NCI-H510A (cell line): ENCODE measurements at regions not wholly inside any gene's neighbourhood (a gene's known extent, or its start where the extent isn't known, plus 50 kb on each side); places are given as distances from the start of the nearest gene placed in this dataset.
"Not testable (repeated sequence)": the region's sequence is repeated elsewhere in the genome, so short reads cannot be mapped to it uniquely, and the experiment has no call there.

Source experiments
- DNase-seq: peaks from one replicate; lab custom pipeline; 2025; lab: John Stamatoyannopoulos, UW

GRCh38 chr1:30151119-30151518 is 572.3 kb downstream of the MATN1 start:
- DNase-seq: no peak

DNA sequence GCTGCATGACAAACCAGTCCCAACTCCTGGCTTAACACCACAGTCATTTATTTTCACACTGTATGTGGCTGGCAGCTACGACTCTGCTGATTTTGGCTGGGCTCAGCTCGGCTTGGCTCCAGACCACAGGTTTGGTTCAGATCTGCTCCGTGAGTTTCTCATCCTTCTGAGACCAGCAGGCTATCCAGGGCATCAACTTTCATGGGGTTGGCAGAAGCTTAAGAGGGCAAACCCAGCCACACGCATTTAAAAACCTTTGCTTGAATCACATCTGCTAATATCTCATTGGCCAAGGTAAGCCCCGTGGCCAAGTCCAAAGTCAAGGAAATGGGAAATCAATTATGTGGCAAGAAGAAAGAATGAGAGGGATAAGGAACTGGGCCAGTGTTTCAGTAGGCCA is 574.2 kb downstream of the MATN1 start:
- no peak for DNase-seq

DNA sequence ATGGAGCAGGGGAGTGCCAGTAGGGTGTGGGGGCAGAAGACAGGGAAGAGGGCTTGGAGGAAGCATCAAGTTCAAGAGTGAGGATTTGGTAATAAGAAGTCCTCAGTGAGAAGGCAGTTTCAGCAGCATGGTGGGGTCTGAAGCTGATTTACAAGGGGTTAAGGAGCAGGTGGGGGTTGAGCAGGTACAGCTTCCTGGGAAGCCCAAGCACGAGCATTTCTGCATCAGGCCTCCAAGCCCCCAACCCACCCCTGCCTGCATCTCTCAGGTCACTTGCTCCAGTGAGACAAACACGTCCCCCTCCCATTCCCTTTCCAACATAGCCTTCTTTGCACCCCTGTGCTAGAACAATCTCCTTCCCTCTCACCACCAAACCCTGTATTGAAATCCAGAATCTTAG is 574.7 kb downstream of the MATN1 start:
- DNase-seq: no peak

GRCh38 chr1:30147188-30147587 is 576.2 kb downstream of the MATN1 start:
- DNase-seq: no peak

DNA sequence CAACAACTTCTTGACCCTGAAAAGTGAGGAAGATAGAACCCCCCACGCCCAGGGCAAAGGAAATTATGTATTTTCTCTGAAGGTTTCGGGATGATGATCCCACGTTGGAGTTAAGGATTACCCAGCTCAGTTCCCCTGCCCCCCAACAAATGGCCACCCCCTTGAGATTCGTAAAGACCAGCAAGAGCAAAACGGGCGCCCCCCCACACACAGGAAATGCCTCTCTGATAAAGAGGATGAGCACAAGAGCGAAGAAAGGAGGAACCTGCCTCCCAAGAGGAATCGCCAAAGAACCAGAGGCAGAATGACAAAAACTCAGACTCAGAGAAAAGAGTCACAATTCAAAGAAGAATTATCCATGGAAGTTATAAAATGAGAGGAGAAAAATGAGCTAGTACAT is 576.9 kb downstream of the MATN1 start:
- DNase-seq: no peak

- no peak for DNase-seq
Measured at GRCh38 chr1:30145723-30146303, 577.6 kb downstream of the MATN1 start.

DNA sequence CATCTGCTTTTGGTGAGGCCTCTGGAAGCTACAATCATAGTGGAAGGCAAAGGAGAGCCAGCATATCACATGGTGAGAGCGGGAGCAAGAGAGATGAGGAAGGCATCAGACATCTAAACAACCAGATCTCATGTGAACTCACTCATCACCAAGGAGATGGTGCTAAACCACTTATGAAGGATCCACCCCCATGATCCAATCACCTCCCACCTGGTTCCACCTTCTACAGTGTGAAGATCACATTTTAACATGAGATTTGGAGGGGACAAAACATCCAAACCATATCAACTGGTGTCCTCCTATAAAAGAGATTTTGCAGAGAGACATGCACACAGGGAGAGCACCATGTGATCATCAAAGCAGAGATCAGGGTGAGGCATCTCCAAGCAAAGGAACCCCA is 578.6 kb downstream of the MATN1 start:
- DNase-seq: no peak

DNA sequence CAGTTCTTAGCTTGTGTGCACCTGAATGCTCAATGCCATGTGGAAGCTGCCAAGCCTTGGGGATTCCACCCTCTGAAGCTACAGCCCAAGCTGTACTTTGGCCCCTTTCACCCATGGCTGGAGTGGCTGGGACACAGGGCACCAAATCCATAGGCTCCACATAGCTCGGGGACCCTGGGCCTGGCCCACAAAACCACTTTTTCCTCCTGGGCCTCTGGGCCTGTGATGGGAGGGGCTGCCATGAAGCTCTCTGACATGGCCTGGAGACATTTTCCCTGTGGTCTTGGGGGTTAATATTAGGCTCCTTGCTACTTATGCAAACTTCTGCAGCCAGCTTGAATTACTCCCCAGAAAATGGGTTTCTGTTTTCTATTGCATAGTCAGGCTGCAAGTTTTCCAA is 579.9 kb downstream of the MATN1 start:
- DNase-seq: no peak

DNA sequence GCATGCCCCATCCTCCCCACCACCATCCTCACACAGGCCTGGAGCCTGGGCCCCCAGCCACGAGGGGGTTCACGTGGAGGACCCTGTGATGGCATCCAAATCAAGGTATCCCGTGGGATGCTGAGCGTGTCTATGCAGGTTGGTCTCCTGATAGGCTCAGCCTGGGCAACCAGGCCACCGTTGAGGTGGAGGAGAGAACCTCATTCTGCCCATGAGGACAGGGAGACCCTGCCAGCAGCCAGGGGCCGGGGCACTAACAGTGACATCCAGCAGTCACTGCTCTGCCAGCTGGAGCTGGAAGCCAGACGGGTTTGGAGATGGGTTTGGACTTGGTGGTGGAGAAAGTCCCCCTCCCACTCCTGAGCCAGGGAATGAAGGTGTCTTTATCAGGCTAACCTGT is 582.8 kb downstream of the MATN1 start:
- no peak for DNase-seq

- no peak for DNase-seq
Measured at GRCh38 chr1:30138891-30139290, 584.5 kb downstream of the MATN1 start.

- no peak for DNase-seq
Measured at GRCh38 chr1:30137001-30137400, 586.4 kb downstream of the MATN1 start.

DNA sequence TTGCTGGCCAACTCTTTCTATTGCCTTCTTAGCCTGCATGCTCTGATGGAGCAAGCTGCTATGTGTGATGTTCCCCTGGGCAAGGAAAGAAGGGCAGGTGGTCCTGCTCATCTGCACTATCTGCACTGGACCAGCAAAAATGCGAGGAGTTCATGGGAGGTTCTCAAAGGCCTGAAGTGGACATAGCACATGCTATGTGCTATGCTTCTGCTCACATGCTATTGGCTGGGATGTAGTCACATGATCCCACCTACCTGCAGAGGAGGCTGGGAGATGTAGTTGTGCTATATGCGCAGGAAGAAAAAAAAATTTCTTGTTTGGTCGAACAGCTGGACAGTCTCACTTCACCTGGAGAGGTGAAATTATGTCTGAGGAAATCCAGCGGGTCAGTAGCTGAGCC is 587.7 kb downstream of the MATN1 start:
- no peak for DNase-seq

DNA sequence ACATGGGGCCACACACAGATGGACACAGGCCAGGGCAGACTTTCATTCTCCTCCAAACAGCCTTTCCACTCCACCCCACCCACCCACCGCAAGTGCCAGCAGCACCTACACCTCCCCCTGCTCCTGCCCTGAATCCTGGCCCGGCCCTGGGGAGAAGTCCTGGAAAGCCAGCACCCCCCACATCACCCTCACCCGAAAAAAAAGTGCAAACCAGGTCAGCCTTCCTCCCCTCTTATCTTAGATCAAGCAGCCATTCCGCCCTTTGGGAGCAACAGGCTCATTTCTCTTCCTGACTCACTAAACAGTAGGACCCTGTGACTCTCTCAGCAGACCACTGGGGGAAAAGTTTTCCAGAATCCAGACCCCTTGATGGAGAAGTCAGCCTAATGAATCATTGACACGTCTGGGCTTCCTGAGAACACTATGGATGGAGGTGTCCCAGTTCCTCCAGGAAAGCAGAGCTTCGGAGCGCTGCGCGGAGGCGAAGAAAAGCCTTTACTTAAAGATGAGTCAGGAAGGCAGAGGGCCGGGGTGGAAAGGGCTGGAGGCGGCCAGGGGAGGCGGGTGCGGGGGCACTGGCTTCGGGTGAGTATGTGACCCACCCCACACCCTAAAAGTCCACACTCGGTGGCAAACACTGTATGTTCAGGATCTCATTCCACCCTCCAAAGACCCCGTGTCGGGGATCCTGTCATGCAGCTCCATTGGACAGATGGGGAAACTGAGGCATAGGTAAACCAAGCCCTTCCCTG is 588.7 kb downstream of the MATN1 start:
- no peak for DNase-seq

- DNase-seq: no peak
Measured at GRCh38 chr1:30133414-30134055, 589.9 kb downstream of the MATN1 start.

DNA sequence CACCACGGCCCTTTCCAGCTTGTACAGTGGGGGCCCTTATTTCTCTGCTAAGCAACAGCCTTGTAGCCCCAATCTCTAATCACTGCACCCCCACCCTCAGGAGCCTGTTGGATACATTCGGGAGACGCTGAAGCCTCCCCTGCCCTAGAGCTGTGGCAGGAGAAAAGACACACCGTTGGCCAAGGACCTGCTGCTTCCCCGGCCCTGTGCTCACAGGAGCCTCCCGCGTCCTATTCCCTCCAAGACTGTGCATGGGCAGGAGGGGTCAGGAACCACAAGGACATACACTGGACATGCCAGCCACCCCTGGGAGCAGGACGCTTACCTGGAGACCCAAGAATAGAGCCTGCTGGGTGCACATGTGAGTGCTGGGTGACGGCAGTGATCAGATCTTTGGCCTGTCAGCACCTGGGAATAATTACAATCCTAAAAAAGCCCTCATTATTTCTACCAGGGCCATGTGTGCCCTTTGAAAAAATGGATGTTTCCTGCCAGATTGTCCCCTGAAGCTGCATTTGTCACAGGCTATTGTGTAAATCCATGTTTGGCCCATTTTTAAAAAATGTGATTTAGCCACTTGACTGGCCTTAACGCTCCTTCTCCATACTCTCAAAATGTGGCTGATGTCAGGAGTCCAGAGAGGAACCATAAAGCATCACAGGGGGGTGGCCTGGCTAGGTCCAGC is 590.6 kb downstream of the MATN1 start:
- no peak for DNase-seq

GRCh38 chr1:30130566-30130965 is 592.8 kb downstream of the MATN1 start:
- not testable (repeated sequence) for DNase-seq

GRCh38 chr1:30130099-30130498 is 593.3 kb downstream of the MATN1 start:
- no peak for DNase-seq

DNA sequence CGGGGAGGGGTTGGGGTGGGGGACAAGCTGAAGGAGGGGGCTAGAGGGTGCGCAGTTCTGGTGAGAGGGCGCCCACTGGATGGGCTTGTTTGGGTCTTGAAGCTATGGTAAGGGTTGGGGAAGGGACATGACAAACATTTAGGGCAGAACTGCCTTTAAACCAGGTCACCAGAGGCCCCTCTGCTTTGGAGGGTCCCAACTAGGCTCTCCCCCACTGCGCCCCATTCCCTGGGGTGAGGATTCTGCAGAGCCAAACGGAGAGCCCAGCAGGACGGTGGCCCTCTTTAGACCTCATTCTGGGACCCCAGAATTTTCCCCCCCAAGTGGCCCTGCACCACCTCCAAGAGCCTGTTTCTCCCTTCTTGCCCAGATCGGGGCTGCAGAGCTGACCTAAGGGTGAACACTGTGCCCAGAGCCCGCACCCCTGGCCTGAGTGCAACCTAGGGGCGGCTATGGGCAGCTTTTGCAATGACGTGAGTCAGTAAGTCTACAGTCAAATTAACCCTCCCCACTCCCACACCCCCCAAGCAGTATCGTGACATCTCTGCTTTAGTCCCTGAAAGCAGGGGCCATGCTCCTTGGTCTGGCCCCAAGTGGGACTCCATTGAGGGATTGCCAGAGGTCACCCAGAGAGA is 593.8 kb downstream of the MATN1 start:
- no peak for DNase-seq

- no peak for DNase-seq
Measured at GRCh38 chr1:30129001-30129408, 594.4 kb downstream of the MATN1 start.

DNA sequence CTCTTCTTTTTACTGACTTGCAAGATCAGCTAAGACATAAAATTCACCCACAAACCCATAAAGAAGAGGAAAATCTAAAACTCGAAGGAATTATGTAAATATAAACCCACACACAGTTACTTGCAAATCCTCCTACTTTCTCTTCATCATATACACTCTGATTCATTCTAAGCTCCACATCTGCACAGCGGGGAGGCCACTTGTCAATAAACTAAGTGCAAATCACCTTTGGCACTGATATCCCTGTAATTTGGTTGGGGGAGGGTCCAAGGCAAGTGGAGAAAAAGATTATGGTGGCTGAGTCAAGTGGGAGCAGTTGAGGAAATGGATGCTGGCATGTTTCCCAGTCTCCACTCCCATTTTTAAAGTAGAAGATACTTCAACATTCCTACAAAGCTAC is 596.5 kb downstream of the MATN1 start:
- DNase-seq: no peak

GRCh38 chr1:30125821-30126170 is 597.6 kb downstream of the MATN1 start:
- no peak for DNase-seq

- DNase-seq: no peak
Measured at GRCh38 chr1:30125021-30125820, 598.2 kb downstream of the MATN1 start.
